Body of pancreas (tissue), 4 donors: ENCODE measurements at regions not wholly inside any gene's neighbourhood (a gene's known extent, or its start where the extent isn't known, plus 50 kb on each side); places are given as distances from the start of the nearest gene placed in this dataset.

Source experiments
- POLR2A ChIP-seq, 3 donors: fragments of 450-650 bp; IDR thresholded peaks; one replicate each; pipeline ENCODE4 v1.6.1; 2016; ENCODE audit warnings: antibody characterized with exemption in 3 of 3, mild to moderate bottlenecking in 2 of 3
- TF ChIP-seq, protein P1 (sequence below), 7 experiments: fragments of 450-650 bp in 4 of 7; fragments of 200-600 bp in 3 of 7; sonication (generic) in 3 of 7; IDR thresholded peaks; one replicate each; pipeline ENCODE4 v1.5.1; 2016 to 2019; ENCODE audit warnings: antibody characterized with exemption in 7 of 7

DNA sequence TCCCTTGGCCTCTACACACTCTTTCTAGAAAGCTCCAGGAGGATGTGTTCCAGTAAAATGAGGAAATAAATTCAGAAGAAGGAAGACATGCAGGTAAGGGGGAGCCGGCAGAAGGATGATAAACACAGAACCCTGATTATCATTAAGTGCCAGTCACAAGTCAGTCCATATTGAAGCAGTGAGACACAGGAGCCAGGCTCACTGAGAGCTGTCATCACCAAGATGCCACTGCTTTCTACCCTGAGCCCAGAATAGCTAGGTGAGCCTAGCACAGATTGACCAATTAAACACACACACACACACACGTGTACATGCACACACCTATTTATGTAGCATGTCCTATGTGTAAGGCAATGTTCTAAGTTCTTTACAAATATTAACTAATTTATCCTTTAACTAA is 211.4 kb upstream of the IPO5 start:
- TF ChIP-seq, protein P1, sequence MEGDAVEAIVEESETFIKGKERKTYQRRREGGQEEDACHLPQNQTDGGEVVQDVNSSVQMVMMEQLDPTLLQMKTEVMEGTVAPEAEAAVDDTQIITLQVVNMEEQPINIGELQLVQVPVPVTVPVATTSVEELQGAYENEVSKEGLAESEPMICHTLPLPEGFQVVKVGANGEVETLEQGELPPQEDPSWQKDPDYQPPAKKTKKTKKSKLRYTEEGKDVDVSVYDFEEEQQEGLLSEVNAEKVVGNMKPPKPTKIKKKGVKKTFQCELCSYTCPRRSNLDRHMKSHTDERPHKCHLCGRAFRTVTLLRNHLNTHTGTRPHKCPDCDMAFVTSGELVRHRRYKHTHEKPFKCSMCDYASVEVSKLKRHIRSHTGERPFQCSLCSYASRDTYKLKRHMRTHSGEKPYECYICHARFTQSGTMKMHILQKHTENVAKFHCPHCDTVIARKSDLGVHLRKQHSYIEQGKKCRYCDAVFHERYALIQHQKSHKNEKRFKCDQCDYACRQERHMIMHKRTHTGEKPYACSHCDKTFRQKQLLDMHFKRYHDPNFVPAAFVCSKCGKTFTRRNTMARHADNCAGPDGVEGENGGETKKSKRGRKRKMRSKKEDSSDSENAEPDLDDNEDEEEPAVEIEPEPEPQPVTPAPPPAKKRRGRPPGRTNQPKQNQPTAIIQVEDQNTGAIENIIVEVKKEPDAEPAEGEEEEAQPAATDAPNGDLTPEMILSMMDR (IDR thresholded peaks at IDR 0.05) = no peak
- no peak for TF ChIP-seq POLR2A (IDR thresholded peaks at IDR 0.05)
